Choroid plexus epithelial cell (primary cell): ENCODE measurements at regions not wholly inside any gene's neighbourhood (a gene's known extent, or its start where the extent isn't known, plus 50 kb on each side); places are given as distances from the start of the nearest gene placed in this dataset.

Source experiments
- DNase-seq: peaks from one replicate; pipeline ENCODE4 v3.0.0-alpha.2; 2010; ENCODE audit warnings: low read depth
- H3K4me3 ChIP-seq: 2 replicates; pipeline ENCODE4 v1.5.1; 2011; ENCODE audit warnings: low read depth, mild to moderate bottlenecking, control low read depth, low read length, moderate library complexity
- CTCF ChIP-seq: conservative IDR thresholded peaks from 2 replicates; pipeline ENCODE4 v1.5.1; 2011; ENCODE audit warnings: low read depth, mild to moderate bottlenecking, control low read depth, inconsistent platforms, low read length, moderate library complexity

- H3K4me3 ChIP-seq: no peak overlapping the region
- no peak for TF ChIP-seq CTCF
- DNase-seq: no peak
Measured at GRCh38 chr12:25655702-25656101, 102.6 kb upstream of the LMNTD1 start.

GRCh38 chr12:25659621-25660020, 106.5 kb upstream of the LMNTD1 start:
- no peak overlapping the region for H3K4me3 ChIP-seq
- TF ChIP-seq CTCF: no peak
- no peak for DNase-seq

- peak; percentile 30 for DNase-seq
- no peak for TF ChIP-seq CTCF
- no peak overlapping the region for H3K4me3 ChIP-seq
Measured at GRCh38 chr12:25670076-25671055, 117.3 kb upstream of the LMNTD1 start.

- no peak overlapping the region for H3K4me3 ChIP-seq
- peak; percentile 65 for DNase-seq
- no peak for TF ChIP-seq CTCF
Measured at GRCh38 chr12:25675808-25676207, 122.7 kb upstream of the LMNTD1 start.

DNA sequence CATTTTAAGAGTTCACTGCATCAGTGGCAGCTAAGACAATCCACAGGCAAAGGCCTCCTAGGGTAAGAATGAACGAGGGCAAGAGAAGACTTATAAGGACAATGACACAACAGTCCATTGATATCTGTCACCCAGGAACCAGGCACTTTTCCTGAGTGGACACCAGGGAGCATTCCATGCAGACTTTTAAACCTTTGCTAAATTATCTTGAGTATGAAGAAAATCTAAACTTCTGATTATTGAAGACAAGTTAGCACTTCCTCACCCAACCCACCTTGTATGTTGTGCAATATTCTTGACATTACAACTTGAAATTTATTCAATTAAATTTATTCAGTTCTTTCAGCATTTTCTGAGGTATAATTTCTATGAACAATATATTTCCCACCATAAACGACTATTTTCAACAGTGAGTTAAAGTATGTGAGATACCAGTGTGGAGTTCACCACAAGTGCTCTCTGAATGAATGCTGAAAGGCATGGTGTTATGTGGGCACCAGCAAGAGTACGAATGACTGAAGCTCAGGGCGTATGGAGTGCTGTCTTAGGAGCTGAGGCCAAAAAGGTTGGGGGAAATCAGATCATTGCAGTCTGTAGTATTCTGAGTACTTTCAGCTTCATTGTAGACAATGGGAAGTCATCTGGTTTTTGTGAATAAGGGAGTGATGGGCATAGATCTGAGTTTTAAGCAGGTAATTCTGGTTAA, 124.3 kb upstream of the LMNTD1 start:
- TF ChIP-seq CTCF: no peak
- H3K4me3 ChIP-seq: no peak overlapping the region
- DNase-seq: no peak

DNA sequence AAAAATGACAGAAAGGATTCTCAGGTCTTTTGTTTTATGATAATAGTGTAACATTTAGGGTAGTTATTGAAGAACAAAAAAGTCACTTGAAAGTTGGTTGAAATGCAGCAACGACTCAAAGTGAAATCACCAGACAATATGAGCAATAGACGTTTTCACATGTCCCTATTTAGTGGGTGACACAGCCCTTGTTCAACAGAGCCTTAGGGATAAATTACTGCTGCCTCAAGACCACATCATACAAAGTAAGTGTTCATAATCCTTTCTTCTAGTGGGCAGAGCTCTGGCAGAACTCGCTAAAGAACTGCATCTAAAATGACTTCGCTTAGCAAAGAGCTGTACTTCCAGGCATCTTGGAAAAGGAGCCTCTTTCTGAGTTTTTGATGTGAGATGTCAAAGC, 128.5 kb upstream of the LMNTD1 start:
- no peak overlapping the region for H3K4me3 ChIP-seq
- DNase-seq: no peak
- TF ChIP-seq CTCF: no peak
